GM19240 (cell line): ENCODE measurements at regions not wholly inside any gene's neighbourhood (a gene's known extent, or its start where the extent isn't known, plus 50 kb on each side); places are given as distances from the start of the nearest gene placed in this dataset.
"Not testable (repeated sequence)": the region's sequence is repeated elsewhere in the genome, so short reads cannot be mapped to it uniquely, and the experiment has no call there.

Experiments
- DNase-seq: peaks from one replicate; pipeline ENCODE4 v3.0.0; 2011; ENCODE audit warnings: low spot score; ENCODE audit not compliant: insufficient read length

GRCh38 chr4:19256823-19257222 is 994.9 kb upstream of the SLIT2 start:
- DNase-seq, result no peak

DNA sequence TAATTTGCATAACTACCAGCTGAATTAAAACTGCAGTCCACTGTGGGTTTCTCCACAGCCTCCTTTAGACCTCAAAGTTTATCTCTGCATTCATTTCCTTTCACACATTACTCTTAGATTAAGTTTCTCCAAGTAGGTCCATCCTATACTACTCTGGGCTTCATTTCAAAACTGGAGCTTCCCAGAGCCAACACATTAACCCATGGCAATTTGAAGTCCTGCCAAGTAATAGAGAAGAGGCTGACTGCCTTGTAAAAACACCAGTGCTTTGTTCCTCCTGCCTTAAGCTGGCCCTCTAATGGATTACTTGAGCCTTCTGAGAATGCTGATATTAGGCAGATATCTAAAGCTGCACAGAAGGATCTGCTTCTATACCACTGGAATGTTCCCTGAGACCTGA is 997.2 kb upstream of the SLIT2 start:
- DNase-seq, result no peak

- no peak for DNase-seq
Measured at GRCh38 chr4:19248023-19248422, 1003.7 kb upstream of the SLIT2 start.

DNA sequence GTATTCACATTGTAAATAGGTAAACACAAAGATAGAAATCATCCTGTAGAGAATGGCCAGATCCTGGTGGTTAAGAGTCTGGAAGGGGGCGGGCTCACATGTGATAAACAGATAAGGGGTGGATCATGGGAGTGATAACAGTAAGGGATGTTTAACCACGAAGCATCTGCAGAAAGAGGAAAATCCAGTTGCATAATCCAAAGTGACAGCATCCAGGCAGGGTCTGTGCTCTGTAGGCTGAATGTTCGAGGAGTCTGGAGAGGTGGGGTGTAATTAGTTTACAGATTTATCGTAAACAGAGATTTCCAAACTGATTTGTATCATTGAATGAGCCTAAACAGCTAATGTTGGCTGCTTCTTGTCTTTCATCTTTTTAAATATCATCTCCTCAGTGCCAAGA is 1009.8 kb upstream of the SLIT2 start:
- DNase-seq, result no peak

DNA sequence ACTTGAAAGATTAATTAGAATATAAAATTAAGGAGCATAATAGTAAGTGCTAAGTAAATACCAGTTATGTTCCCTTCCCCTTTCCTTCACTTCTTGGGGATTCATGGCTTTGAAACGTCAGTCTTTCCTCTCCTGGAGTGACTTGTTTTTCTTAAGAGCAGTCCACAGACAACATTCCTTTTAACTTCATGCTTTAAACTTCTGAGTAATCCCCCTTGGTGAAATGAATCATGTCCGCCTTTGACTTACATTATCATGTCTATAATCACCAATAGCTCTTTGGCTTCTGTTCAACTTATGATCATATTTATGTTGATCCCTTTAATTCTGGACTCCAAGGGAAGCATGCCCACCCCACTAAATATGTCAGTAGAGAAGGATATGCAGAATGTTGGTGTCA is 1012.1 kb upstream of the SLIT2 start:
- DNase-seq, result no peak

GRCh38 chr4:19236473-19236872 is 1015.2 kb upstream of the SLIT2 start:
- DNase-seq, result no peak

- DNase-seq, result no peak
Measured at GRCh38 chr4:19230906-19231545, 1020.7 kb upstream of the SLIT2 start.

DNA sequence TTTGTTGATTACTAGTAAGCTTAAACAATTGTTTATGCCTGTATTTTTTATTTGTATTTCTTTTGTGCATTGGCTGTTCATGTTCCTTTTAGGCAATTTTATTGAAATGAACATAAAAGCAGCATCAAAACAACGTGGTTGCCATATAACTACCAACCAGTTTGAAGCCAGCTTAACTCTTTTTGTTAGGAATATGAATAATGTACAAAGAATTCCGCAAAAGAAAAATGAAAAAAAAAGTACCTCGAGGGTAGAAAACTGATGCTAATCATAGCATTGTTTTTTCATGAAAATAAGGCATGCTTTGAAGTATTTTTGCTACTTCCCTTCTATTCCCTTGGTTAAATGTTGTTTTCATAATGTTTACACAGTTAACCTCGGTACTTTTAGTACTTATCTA is 1024.0 kb upstream of the SLIT2 start:
- DNase-seq, result no peak

DNA sequence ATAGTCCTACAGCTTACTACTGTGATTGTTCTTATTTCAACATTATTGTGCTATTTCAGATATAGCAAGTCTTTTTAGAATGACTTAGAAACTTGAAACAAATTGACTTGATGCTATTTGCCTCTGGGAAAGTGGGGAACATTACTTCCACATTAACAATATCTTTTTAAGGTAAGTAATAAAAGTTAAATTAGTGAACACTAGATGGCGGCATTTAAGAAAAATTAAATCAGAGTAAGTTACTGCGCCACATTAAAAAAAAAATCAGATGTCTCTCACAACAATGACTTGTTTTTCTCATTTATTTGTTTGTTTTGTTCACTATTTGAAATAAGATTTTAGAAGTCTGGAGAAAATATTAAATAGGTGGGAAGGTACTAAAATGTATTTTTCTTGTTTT is 1026.9 kb upstream of the SLIT2 start:
- no peak for DNase-seq

GRCh38 chr4:19216476-19216875 is 1035.2 kb upstream of the SLIT2 start:
- no peak for DNase-seq

DNA sequence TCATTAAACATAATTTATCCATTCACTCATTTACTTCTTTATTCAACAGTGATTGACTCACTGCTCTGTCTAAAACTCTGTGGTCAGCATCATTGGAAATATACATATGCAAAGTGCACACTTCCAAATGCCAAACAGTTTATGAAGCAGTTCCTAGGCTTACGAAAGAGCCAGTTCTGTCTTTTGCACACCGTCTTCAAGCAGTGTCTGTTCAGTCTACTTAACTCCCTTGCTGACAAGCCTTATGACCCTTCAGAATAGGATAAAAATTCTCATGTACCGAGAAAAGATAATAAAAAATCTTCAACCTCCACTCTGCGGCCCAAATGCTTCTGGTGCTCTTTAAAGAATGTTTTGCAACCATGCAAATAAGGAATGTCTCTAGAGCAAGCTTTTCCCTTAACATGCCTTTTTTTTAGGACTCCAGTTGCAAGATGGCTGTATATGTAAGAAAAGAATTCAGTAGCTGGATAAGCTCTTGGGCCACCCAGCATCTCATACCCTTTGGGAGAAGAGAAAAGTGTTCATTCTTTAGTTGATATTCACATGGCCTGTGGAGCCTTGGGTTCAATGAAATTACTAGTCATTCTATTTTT is 1037.0 kb upstream of the SLIT2 start:
- DNase-seq, result no peak

- no peak for DNase-seq
Measured at GRCh38 chr4:19213388-19213787, 1038.3 kb upstream of the SLIT2 start.

DNA sequence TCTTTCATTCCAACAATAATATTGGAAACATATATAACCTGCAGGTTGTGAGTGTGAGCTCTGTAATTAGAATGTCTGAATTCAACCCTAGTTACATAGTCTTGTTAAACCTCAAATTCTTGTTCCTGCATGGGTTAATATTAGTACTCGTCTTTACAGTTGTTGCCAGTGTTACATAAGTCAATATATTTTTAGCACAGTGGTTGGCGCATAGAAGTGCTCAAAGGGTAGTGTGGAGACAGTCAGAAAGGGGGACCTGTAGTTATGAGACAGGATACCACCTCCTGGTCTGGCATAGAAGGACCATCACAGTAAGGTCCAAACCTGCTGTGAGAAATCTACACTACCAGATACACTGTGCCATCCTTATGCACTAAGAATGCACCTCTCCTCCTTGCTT is 1045.9 kb upstream of the SLIT2 start:
- DNase-seq, result no peak

DNA sequence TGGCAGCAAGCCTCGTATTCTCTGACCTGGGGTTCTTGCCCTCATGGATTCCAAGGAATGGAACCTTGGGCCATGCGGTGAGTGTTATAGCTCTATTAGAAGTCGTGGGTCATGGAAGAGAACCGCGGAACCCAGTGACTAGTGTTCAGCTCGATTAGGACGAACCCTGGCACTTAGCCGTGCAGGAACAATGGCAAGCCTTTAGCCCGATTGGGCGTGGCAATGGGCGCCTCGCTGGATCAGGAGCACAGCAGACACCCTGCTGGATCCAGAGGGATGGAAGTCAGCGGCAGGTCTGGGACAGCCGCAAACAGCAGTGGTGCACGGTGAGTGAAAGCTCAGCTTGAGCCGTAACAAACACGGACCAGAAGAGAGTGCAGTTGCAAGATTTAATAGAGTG is 1053.9 kb upstream of the SLIT2 start:
- not testable (repeated sequence) for DNase-seq

- DNase-seq, result no peak
Measured at GRCh38 chr4:19195696-19196095, 1056.0 kb upstream of the SLIT2 start.

- no peak for DNase-seq
Measured at GRCh38 chr4:19194672-19195071, 1057.0 kb upstream of the SLIT2 start.

- DNase-seq, result no peak
Measured at GRCh38 chr4:19193274-19193981, 1058.3 kb upstream of the SLIT2 start.

DNA sequence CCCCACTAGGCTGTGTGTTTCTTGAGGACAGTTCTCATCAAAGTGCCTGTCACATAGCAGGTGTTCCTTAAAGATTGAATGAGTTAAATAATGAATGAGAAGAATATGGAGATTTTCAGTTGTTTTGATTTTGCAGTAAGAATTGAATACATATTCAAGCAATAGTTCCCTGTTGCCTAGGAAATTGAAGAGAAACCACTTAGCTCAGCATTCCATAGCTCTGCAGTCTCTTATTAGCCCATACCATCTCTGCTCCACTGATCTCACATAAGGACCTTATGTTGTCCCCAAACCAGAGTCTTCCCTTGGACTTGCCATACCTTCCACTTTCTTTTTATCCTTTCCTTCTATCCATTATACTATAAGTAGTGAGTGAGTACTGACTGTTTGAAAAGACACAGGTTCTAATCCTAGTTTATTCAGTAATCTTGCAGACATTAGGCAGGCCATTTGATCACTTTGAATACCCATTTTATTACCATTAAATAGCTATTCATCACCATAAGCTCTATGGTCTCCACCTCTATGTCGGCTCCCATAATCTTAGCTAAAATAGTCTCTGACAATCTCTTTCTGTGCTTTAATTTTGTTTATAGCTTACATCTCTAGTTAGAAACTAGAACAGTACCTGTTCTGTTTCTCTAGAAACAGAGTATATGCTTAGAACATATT is 1059.6 kb upstream of the SLIT2 start:
- no peak for DNase-seq

DNA sequence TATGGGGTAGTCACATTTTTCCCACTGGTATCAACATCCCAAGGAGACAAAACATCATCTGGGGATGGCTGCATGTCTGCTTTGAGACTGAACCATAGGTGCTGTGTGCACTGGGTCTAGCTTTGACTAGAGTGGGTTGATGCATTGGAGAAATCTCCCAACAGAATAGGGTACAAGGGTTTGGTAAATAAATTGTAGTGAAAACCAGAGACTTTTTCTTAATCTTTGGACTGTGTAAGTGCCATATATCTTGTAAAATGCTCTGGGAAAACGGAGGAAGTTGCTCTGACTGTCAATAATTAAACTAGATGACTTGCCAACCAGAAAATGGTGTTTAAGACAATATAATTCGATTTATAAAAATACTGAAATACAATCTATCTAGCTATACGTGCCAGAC is 1064.0 kb upstream of the SLIT2 start:
- DNase-seq, result no peak

DNA sequence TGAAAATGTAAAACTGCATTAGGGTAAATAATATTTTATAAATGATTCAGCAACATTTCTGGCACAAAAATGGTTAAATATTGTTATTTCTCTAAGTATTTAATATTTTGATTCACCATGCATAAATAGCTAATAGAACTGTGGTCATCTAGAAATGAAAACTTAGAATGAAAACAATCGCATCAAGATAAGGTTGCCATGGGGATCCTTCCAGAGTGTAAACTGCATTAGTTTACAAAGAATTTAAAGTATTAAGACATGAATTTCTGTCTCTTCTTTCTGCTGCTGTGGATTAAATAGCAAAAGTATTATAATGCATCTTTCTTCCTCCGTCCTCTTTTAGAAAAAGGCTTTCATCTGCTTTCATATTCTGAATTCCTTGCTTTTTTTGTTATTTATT is 1064.6 kb upstream of the SLIT2 start:
- no peak for DNase-seq

GRCh38 chr4:19181631-19182030 is 1070.1 kb upstream of the SLIT2 start:
- not testable (repeated sequence) for DNase-seq

- DNase-seq, result no peak
Measured at GRCh38 chr4:19178835-19179234, 1072.9 kb upstream of the SLIT2 start.
